ENCODE measurements at regions not wholly inside any gene's neighbourhood (a gene's known extent, or its start where the extent isn't known, plus 50 kb on each side); places are given as distances from the start of the nearest gene placed in this dataset.
"Not testable (repeated sequence)": the region's sequence is repeated elsewhere in the genome, so short reads cannot be mapped to it uniquely, and the experiment has no call there.

GRCh38 chr9:108396611-108397010 is 459.2 kb downstream of the ACTL7B start:
- no peak overlapping the region for H3K27ac ChIP-seq
- no peak for ATAC-seq
- no peaks in the 10 kb centered on the region for H3K36me3 ChIP-seq

GRCh38 chr9:108396193-108396592 is 459.6 kb downstream of the ACTL7B start:
- Histone ChIP-seq H3K27me3 (no peaks in the 10 kb centered on the region), H3K4me3 (no peak overlapping the region), H3K4me1 (no peaks in the 10 kb centered on the region), H3K9me3 (no peaks in the 10 kb centered on the region), H3K27ac (no peak overlapping the region), H3K36me3 (no peaks in the 10 kb centered on the region)
- no peak for TF ChIP-seq CTCF (IDR thresholded peaks at IDR 0.05)
- no peak for TF ChIP-seq POLR2A (IDR thresholded peaks at IDR 0.05)
- intact Hi-C loops (cut with DNase I): no loop called here
- DNase-seq (no peak), ATAC-seq (no peak)
- 55% methylated on average over 4 of the region's 4 CpGs for WGBS (ENCODE audit: insufficient coverage, low coverage, low lambda C conversion rate, missing lambda C conversion rate)

More at GRCh38 chr9:108396611-108397010, 459.2 kb downstream of the ACTL7B start:
- no peak for DNase-seq
- intact Hi-C loops (cut with DNase I): no loop called here
- no peaks in the 10 kb centered on the region for H3K27me3 ChIP-seq
- no peaks in the 10 kb centered on the region for H3K9me3 ChIP-seq
- no peak overlapping the region for H3K4me3 ChIP-seq
- TF ChIP-seq CTCF (IDR thresholded peaks at IDR 0.05): no peak
- TF ChIP-seq POLR2A (IDR thresholded peaks at IDR 0.05): no peak
- H3K4me1 ChIP-seq: no peaks in the 10 kb centered on the region

GRCh38 chr9:108395421-108395820 is 460.4 kb downstream of the ACTL7B start:
- Histone ChIP-seq H3K4me3 (no peak overlapping the region), H3K27ac (no peak overlapping the region), H3K4me1 (no peaks in the 10 kb centered on the region), H3K9me3 (no peaks in the 10 kb centered on the region), H3K27me3 (no peaks in the 10 kb centered on the region), H3K36me3 (no peaks in the 10 kb centered on the region)
- 82% methylated on average over 4 of the region's 4 CpGs for WGBS (ENCODE audit: insufficient coverage, low coverage, low lambda C conversion rate, missing lambda C conversion rate)
- DNase-seq (no peak), ATAC-seq (no peak)
- intact Hi-C loops (cut with DNase I): no loop called here
- TF ChIP-seq POLR2A (IDR thresholded peaks at IDR 0.05) (no peak), CTCF (IDR thresholded peaks at IDR 0.05) (no peak)

GRCh38 chr9:108394726-108395125 is 461.1 kb downstream of the ACTL7B start:
- no peaks in the 10 kb centered on the region for H3K27me3 ChIP-seq
- no peak overlapping the region for H3K27ac ChIP-seq
- no peak for TF ChIP-seq POLR2A (IDR thresholded peaks at IDR 0.05)
- TF ChIP-seq CTCF (IDR thresholded peaks at IDR 0.05): no peak
- DNase-seq (no peak), ATAC-seq (no peak)
- intact Hi-C loops (cut with DNase I): no loop called here
- WGBS (ENCODE audit: insufficient coverage, low coverage, low lambda C conversion rate, missing lambda C conversion rate): 71% methylated on average over 1 of the region's 13 CpGs
- no peaks in the 10 kb centered on the region for H3K9me3 ChIP-seq
- no peaks in the 10 kb centered on the region for H3K36me3 ChIP-seq
- no peaks in the 10 kb centered on the region for H3K4me1 ChIP-seq
- no peak overlapping the region for H3K4me3 ChIP-seq

- H3K4me1 ChIP-seq; DNase-seq; H3K27ac ChIP-seq; H3K4me3 ChIP-seq; H3K27me3 ChIP-seq; H3K36me3 ChIP-seq; H3K9me3 ChIP-seq; ATAC-seq; intact Hi-C loops (cut with DNase I): not testable (repeated sequence)
- no CpG with 5 or more reads among the region's 31 CpGs for WGBS (ENCODE audit: insufficient coverage, low coverage, low lambda C conversion rate, missing lambda C conversion rate)
These were observed 462.2 kb downstream of the ACTL7B start for GRCh38 chr9:108393481-108394001.

Data from right lobe of liver (tissue), 6 donors.